Ovary (tissue), 7 donors: ENCODE measurements at regions not wholly inside any gene's neighbourhood (a gene's known extent, or its start where the extent isn't known, plus 50 kb on each side); places are given as distances from the start of the nearest gene placed in this dataset.

Experiments
- DNase-seq, 5 donors: peaks; one replicate each; pipeline ENCODE4 v3.0.0-alpha.2; 2019 to 2020
- H3K27ac ChIP-seq, 2 donors: fragments of 200-600 bp; one replicate each; pipeline versions ENCODE4 v1.5.1 to v1.8.0; 2019 to 2022
- H3K27me3 ChIP-seq: fragments of 200-600 bp; one replicate; pipeline ENCODE4 v1.8.0; 2022
- H3K36me3 ChIP-seq: fragments of 200-600 bp; sonication (generic); one replicate; pipeline ENCODE4 v1.5.1; 2019
- H3K4me1 ChIP-seq: one replicate; pipeline ENCODE4 v1.8.1; 2013; ENCODE audit warnings: mild to moderate bottlenecking, moderate library complexity; ENCODE audit not compliant: insufficient read depth
- H3K4me3 ChIP-seq: fragments of 200-600 bp; sonication (generic); one replicate; pipeline ENCODE4 v1.5.1; 2017
- H3K9me3 ChIP-seq, 2 donors: fragments of 200-600 bp in 1 of 2; sonication (generic) in 1 of 2; one replicate each; pipeline versions ENCODE4 v1.5.1 to v1.8.1; 2013 to 2019; ENCODE audit warnings: mild to moderate bottlenecking in 1 of 2, moderate library complexity in 1 of 2
- CTCF ChIP-seq, 3 donors: fragments of 450-650 bp in 2 of 3; fragments of 200-600 bp in 1 of 3; IDR thresholded peaks; one replicate each; pipeline versions ENCODE4 v1.5.1 to v1.8.0; 2016 to 2022; ENCODE audit warnings: antibody characterized with exemption in 3 of 3, mild to moderate bottlenecking in 1 of 3
- EP300 ChIP-seq: sonication (generic); formaldehyde crosslinking; IDR thresholded peaks from one replicate; pipeline ENCODE4 v1.6.1; 2017; ENCODE audit warnings: antibody characterized with exemption
- POLR2A ChIP-seq: fragments of 450-650 bp; IDR thresholded peaks from one replicate; pipeline ENCODE4 v1.6.1; 2017; ENCODE audit warnings: antibody characterized with exemption, mild to moderate bottlenecking, moderate library complexity
- WGBS, 3 donors: extraction: QIAGEN DNeasy Blood & Tissue Kit in 1 of 3; methylation state at CpG; one replicate each; pipeline versions ENCODE4 v1.1.5 to v1.1.7; 2013 to 2017; 5-methylcytosine and 5-hydroxymethylcytosine counted together
- intact Hi-C, 4 donors: fragments of 100-400 bp; cut with DNase I; formaldehyde crosslinking; loops; one replicate each; pipeline versions ENCODE4 v1.11.0 to v1.15.1; 2022 to 2023
- donor health status: DM: no; HTN: no; CAD: no; lungs with moderate emphysema.
- donor health status: DM: no; HTN: no; CAD: no.
- donor health status: Bipolar disorder and iron deficiency.
- donor health status: DM: no; HTN: no; CAD: no.
- donor health status: DM: yes; HTN: yes; CAD: no.

GRCh38 chr3:109903100-109903499, 565.8 kb upstream of the DPPA4 start:
- H3K27ac ChIP-seq: no peak overlapping the region
- intact Hi-C loops: no loop called here
- 67 to 69% (median 68%) methylated on average over 2 of the region's 2 CpGs for WGBS, 3 donors

GRCh38 chr3:109910772-109911171, 573.4 kb upstream of the DPPA4 start:
- H3K9me3 ChIP-seq: no peaks in the 10 kb centered on the region
- no peaks in the 10 kb centered on the region for H3K4me1 ChIP-seq
- no peak for DNase-seq
- no peaks in the 10 kb centered on the region for H3K27me3 ChIP-seq
- WGBS, 3 donors: 73 to 78% (median 78%) methylated on average over 6 of the region's 6 CpGs
- intact Hi-C loops: no loop called here
- H3K27ac ChIP-seq: no peak overlapping the region
- H3K4me3 ChIP-seq: no peak overlapping the region
- no peaks in the 10 kb centered on the region for H3K36me3 ChIP-seq
- TF ChIP-seq CTCF (IDR thresholded peaks at IDR 0.05): no peak
- no peak for TF ChIP-seq POLR2A
- no peak for TF ChIP-seq EP300

More at GRCh38 chr3:109903100-109903499, 565.8 kb upstream of the DPPA4 start:
- no peaks in the 10 kb centered on the region for H3K4me1 ChIP-seq
- H3K36me3 ChIP-seq: no peaks in the 10 kb centered on the region
- no peak for TF ChIP-seq EP300
- TF ChIP-seq CTCF (IDR thresholded peaks at IDR 0.05): no peak
- no peak for TF ChIP-seq POLR2A
- no peaks in the 10 kb centered on the region for H3K27me3 ChIP-seq
- H3K9me3 ChIP-seq: no peaks in the 10 kb centered on the region
- DNase-seq: no peak
- H3K4me3 ChIP-seq: no peak overlapping the region

GRCh38 chr3:109918740-109919139, 581.4 kb upstream of the DPPA4 start:
- WGBS, 3 donors: 50 to 71% (median 63%) methylated on average over 2 of the region's 2 CpGs
- TF ChIP-seq POLR2A (no peak), CTCF (IDR thresholded peaks at IDR 0.05) (no peak), EP300 (no peak)
- H3K27ac ChIP-seq: no peak overlapping the region
- H3K36me3 ChIP-seq: no peaks in the 10 kb centered on the region
- H3K4me3 ChIP-seq: no peak overlapping the region
- intact Hi-C loops: no loop called here
- no peaks in the 10 kb centered on the region for H3K27me3 ChIP-seq
- H3K9me3 ChIP-seq: no peaks in the 10 kb centered on the region
- no peaks in the 10 kb centered on the region for H3K4me1 ChIP-seq
- DNase-seq: no peak

- no peaks in the 10 kb centered on the region for H3K36me3 ChIP-seq
- no peaks in the 10 kb centered on the region for H3K27me3 ChIP-seq
- H3K4me3 ChIP-seq: no peak overlapping the region
- H3K9me3 ChIP-seq: no peaks in the 10 kb centered on the region
- no peak for DNase-seq
- TF ChIP-seq EP300 (no peak), POLR2A (no peak), CTCF (IDR thresholded peaks at IDR 0.05) (no peak)
- 94 to 99% (median 94%) methylated on average over 2 of the region's 2 CpGs for WGBS, 3 donors
- intact Hi-C loops: no loop called here
- no peaks in the 10 kb centered on the region for H3K4me1 ChIP-seq
- no peak overlapping the region for H3K27ac ChIP-seq
Observed at GRCh38 chr3:109920749-109921148, 583.4 kb upstream of the DPPA4 start.

GRCh38 chr3:109921509-109921908, 584.2 kb upstream of the DPPA4 start:
- Histone ChIP-seq H3K36me3 (no peaks in the 10 kb centered on the region), H3K27me3 (no peaks in the 10 kb centered on the region), H3K4me1 (no peaks in the 10 kb centered on the region), H3K4me3 (no peak overlapping the region), H3K9me3 (no peaks in the 10 kb centered on the region), H3K27ac (no peak overlapping the region)
- TF ChIP-seq CTCF (IDR thresholded peaks at IDR 0.05) (no peak), EP300 (no peak), POLR2A (no peak)
- no peak for DNase-seq
- WGBS, 3 donors: 93 to 97% (median 96%) methylated on average over 5 of the region's 5 CpGs
- intact Hi-C loops: no loop called here
